Glomerular endothelial cell (primary cell): ENCODE measurements at regions not wholly inside any gene's neighbourhood (a gene's known extent, or its start where the extent isn't known, plus 50 kb on each side); places are given as distances from the start of the nearest gene placed in this dataset.
"Not testable (repeated sequence)": the region's sequence is repeated elsewhere in the genome, so short reads cannot be mapped to it uniquely, and the experiment has no call there.

Source experiments
- DNase-seq: peaks from one replicate; pipeline ENCODE4 v3.0.0-alpha.2; 2011; ENCODE audit warnings: low read depth, low spot score; ENCODE audit errors: extremely low read depth

DNA sequence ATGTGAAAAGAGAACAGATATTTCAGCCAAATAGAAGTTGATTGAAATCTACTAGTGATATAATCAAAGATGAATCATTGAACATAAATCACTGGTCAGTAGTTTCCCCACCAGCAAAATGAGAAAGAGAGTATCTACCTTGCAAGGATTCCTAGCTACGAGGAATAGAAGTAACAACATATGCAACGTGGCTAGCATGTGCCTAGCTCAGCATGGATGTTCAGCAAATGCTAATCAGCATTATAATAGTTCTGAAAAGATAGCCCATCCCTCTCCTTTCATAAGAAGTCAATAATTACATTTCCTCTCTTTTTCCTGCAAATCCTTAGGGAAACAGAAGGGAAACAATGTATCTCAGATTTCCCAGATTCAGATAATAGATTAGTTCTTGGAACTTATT is 417.2 kb downstream of the SATB2 start:
- DNase-seq, result no peak

DNA sequence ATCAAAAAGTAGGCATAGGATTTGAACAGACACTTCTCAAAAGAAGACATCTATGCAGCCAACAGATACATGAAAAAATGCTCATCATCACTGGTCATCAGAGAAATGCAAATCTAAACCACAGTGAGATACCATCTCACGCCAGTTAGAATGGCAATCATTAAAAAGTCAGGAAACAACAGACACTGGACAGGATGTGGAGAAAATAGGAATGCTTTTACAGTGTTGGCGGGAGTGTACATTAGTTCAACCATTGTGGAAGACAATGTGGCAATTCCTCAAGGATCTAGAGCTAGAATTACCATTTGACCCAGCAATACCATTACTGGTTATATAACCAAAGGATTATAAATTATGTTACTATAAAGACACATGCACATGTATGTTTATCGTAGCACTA is 424.0 kb downstream of the SATB2 start:
- DNase-seq, result not testable (repeated sequence)

DNA sequence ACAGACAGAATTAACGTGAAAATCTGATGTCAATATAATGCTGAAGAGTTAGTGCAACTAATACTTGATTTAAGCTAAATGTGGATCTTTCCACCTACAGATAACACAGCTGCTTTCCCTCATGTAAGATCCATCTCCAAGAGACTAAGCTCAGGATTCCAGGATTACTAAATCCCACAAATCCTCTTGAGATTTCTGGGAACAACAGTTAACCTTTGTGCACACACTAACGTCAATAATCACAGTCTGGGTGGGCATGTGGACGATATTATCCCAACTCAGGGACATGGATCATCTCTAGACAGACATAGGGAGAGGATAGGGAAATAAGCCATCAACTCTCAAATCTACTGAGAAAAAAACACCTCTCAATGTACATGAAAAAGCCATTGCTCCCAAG is 432.6 kb downstream of the SATB2 start:
- DNase-seq, result no peak

DNA sequence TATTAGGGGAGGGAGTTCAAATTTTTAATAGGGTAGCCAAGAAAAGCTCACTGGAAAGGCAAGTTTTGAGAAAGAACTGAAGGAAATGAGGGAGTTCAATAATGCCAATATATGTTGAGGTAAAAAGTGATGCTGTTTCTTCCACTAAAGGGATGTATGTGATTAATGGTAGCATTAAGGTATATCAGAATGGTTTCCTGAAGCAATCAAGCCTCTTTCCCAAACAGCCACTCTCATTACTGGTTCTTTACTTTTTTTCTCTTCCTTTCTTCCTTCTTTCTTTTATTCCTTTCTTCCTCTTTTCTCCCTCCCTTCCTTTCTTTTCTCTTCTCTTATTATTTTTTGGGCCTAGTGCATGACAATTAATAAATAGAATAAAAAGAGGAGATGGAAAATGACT is 433.5 kb downstream of the SATB2 start:
- no peak for DNase-seq

DNA sequence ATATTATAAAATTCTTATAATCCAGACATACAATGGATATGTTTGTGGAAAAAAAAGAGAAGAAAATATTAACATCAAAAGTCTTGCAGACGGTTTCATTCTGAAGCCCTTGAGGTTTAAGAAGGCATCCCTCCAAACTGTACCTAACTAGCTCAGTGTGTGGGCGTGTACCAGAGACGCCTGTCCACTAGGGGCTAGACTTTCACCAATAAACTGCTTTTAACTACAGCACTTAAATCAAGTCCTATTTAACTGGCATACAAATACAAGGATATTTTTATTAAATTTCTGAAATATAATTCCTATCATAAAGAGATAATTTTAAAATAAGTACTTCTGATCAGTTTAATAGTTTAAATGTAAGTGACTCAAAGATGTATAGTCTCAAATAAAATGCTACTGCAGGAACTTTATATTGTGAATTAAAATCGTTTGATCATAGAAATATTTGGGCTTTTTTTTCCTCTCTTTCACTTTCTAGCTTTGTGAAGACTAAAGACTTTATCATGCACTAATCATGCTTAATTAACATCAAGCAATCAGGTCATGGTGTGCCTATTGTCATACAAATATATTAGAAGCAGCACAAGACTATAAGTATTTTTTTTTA is 437.7 kb downstream of the SATB2 start:
- DNase-seq, result no peak

DNA sequence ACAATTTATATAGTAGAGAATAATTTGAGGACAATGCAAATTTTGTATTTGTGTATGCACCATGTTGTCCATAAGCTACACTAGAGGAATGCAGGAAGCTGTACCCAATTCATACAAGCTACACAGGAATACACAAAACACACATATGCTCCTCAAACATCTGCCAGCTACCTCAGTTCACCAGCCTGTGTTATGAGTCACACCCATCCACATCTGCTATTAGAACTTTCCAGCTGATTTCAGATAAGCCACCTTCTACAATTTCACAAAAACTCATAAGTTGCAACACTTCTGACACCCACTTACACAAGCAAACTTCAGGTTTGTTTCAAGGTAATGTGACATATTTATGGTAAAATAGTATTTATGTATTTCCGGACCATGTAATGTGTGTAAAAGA is 438.9 kb downstream of the SATB2 start:
- no peak for DNase-seq

DNA sequence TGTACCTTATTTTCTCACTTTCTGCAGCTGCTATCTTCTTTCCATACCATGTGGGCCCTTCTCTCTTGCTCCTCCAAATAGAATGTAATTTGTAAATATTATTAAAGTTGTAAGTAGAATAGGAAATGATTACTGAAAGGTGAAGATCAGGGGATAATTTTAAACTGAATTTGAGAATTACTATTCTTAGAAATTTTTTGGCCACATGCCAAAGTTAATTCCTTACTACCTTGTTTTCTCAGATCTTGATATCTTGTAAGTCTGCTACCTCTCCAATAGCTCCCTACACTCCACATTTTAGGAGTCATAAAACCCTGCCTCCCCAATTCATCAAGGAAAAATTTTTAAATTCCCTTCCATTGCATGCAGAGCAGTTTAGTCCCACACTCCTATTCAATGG is 442.7 kb downstream of the SATB2 start:
- DNase-seq, result no peak

DNA sequence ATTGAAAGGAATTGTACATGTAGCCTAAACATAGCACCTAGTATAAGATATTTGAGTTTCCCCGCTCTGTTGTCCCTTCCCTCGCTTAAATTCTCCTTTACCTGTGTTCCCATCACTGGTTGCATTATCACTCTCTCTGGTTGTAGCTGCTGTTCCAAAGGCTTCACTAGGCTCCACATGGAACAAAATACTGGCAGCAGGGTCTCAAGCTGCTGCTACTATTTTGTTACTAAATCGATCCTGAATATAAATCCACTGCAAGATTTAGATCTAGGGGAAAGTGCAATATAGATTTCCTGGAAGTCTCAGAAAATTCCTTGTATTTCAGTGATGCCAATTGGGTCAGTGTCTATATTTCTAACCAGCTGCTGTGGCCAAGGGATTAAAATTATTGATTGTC is 443.5 kb downstream of the SATB2 start:
- DNase-seq, result no peak

DNA sequence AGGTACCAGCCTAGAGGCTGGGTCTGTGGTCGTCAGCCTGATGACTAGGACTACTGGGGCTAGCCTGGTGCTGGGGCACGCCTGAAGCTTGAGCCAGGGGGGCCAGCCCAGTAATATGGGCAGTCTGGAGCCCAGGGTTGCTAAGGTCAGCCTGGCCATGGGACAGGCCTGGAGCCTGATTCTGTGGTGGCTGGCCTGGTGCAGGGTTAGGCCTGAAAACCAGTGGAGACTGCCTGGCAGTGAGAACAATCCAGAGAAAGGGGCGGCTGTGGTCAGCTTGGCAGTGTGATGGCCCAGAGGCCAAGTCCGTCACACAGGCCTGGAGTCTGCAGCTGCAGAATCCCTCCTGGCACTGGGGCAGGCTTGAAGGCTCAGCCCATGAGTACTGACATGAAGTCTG is 445.8 kb downstream of the SATB2 start:
- DNase-seq, result no peak

DNA sequence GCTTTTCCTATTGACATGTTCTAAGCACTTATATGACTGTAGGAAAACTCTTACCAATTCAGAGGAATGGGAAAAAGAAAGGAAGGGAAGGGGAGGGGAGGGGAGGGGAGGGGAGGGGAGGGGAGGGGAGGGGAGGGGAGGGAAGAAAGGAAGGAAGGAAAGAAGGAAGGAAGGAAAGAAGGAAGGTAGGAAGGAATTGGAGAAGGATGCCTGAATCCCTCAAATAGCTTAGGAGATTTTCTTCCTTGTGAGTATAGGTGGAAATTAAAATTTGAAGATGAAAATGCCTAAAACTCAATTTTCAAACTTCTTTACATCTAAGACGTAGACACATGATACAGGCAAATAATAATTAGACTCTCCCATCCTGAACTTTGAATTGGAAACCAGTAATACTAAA is 463.1 kb downstream of the SATB2 start:
- no peak for DNase-seq

DNA sequence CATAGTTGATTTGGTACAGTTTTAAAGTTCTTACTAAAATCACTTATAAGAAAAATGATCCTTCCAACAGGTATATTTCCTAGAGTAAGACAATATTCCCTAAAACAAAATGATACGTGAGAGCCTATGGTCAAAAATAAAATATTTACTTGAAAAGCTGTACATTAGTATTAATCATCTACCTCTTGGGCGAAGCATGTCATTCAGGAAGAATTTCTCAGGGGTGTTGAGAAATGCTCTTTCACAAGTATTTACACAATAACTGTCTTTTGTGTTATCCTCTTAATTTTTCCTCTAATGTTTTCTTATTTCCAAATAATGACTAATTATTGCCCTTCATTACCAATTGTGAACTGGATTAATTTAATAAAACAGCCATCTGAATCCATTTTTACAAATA is 466.3 kb downstream of the SATB2 start:
- DNase-seq, result no peak

DNA sequence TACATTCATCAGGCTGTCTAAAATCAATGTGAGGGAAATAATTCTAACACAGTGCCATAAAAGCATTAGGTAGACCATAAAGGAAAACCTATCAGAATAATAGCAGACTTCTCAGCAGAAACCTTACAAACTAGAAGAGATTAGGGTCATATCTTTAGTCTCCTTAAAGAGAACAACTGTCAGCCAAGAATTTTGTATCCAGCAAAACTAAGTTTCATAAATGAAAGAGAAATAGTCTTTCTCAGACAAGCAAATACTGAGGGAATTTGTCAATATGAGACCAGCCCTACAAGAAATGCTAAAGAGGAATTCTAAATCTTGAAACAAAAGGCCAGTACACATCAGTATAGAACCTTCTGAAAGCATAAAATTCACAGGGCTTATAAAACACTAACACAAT is 482.0 kb downstream of the SATB2 start:
- DNase-seq, result no peak

DNA sequence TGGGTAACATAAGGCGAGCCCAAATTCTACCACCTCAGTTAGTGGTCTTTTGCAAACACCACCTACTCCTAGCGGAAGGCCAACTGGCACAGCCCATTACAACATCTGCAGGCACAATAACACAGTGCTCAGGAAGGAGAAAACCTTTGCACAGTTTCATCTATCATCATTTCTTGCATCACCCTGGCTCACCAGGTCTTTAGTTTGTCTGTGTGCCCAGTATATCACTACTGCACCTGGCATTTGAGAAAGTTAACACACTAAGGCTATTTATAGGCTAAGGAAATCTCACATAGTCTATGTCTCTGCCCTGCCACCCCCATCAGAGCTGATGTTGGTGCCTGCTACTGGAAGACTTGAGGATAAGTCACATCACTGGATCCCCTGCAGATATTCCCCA is 484.0 kb downstream of the SATB2 start:
- DNase-seq, result no peak

DNA sequence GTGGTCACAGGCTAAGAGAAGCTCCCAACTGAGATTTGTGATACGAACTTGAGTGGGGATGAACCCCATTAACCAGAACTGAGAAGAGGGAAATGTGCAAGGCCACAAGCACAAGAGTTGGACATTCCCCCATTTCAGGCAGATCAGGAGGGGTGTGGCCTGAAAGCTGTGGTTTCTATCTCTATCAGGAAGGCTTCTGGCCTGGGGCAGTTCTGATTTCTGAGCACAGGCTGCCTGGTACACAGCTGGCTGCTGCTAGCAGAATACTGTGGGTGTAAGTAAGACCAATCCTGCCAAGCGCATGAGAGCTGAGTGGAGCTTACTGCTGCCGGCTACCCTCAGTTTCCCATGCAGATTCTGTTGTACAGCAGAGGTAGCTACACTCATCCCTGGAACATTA is 484.6 kb downstream of the SATB2 start:
- no peak for DNase-seq

DNA sequence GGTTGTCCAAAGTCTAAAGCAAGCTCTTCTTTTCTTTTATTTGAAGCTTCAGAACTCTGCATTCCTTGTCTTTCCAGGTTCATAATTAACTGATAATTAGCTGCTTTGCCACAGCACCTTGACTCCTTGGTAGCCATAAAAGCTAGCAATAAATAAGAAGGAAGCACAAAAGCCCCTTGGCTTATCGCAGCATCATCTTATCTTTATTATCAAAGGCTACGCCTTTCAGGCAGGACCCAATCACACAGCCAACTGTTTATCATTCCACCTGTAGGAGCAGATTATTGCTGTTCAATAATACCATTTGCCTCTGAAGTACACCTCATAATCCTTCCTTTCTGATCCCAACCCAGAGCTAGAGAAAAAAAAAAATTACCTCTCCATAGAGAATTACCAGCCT is 489.2 kb downstream of the SATB2 start:
- DNase-seq, result no peak

DNA sequence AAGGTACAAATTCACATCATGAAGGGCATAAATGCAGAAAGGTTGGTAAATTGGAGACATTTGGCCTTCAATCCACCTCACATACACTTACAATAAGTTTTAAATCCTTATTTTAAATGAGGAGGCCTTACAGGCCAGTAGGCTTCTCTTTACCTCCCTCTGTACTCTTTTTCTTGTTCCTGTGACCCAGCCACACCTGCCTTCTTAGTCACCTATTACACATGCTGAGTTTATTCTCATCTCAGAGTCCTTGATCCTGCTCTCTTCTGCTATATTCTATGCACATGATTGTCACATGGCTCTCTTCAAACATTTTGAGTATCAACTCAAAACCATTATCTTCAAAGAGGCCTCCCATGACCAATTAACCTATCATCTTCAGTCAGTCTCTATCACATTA is 491.5 kb downstream of the SATB2 start:
- DNase-seq, result no peak

DNA sequence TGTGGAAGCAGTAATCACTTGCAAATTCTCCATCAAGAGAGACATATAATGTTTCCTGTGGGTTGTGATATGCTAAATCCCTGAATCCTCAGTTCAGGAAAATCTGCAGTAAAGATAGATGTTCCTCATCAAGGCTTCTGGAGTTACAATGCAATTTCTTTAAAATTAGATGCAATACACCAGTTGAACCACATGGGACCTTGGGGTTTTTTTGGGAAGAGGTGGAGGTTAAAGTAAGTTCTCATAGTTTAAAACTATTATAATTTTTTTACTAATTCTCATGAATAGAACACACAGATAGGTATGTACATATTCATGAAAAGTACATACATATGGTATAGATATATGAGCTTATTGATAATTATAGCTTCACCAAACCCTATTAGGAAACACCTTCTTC is 496.2 kb downstream of the SATB2 start:
- no peak for DNase-seq

DNA sequence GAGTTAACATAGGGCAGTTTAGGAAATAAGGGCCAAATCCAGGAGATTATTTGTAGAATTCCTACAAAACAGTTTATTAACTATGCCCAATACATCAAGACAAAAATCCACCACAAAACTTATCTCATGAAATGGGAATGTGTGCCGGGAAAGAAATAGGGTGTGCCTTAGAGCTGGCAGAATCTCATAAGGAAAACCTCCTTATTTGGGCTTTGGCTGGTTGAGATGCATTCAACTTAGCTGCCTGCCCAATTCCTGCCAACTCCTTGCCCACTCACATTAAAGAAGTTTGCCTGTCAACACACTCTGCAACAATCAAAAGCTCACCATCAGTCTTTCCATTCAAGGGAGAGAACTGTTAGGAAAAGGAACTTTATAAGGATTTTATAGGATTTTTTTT is 500.6 kb downstream of the SATB2 start:
- DNase-seq, result no peak

DNA sequence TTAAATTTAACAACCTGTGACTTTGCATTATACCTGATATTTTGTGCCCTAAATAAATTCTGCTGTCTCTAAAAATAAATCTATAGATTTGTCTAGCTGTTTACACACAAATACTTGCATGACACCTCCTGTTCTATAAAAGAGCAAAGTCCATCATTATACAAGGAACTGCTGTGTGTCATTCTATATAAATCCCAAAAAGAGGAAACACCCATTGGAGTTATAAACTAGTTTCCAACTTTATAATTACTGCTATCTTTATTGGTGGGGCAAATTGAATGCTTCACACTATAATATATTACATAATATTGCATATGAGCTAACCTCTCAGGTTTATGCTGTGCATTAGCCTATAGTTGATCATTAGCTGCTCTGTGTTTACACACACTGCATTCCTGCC is 504.4 kb downstream of the SATB2 start:
- no peak for DNase-seq

DNA sequence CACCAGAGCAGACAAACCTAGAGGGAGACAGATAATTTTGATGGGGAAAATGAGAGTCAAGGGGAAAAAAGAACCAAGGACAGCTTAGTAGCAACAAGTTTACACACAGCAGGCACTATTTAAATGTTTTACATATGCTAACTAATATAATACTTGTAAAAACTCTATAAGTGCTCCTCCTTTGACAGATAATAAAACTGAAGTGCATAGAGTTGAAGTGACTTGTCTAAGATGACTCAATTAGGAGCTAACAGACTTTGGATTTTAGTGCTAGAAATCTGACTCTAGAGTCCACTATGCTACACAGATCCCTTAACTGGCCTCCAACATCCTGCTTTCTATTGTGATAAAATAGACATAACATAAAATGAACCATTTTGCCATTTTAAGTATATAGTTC is 506.9 kb downstream of the SATB2 start:
- no peak for DNase-seq

DNA sequence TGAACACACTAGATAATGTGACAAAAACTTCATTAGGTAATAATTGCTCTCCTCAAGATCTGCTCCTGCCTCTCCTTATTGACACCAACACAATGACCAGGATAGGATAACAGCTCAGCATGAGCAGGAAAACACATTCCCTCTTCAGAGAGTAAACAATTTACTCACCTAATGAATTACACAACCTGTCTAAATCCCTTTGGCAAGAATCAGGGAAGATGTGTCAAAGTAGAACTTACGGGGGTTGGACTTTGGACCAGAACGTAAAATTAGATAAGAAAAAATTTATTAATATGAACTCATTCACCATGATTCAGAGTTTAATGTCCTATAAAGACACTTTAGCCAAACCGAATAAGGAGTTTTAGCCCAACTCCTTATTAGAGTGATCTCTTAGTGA is 512.2 kb downstream of the SATB2 start:
- no peak for DNase-seq

DNA sequence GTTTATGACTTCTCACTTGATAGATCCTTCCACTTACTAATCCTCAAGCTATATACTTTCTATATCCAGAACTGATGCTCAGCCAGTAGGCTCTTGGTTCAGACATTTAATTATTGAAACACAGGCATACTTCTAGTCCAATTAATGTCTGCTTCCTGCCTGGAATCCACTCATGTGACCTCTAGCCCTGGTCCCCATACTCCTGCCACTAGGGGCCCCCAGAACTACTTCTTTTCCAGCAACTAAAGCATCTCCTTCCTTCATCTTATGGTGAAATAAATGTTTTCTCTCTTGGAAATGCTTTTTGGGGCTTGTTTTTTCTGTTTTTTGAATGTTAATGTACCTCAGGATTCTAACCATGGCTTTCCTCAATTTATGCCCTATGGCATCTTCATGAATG is 527.6 kb downstream of the SATB2 start:
- DNase-seq, result no peak

DNA sequence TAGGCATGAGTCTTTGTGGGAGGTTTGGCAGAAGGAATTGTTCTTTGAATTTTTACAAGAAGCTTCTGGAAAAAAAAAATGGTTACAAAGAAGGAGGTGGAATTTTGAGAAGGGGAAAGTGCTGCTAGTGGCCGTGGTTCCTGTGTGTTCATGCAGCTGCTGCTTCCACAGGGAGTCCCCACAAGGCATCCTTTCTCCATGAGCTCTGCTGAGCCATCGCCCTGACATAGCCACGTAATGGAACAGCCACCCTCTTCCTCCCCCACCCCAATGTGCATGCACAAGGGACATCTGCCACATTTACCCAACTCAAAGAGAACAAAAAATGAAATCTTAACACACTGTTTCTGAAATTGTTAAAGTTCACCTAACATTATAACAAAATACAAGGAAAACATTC is 529.7 kb downstream of the SATB2 start:
- no peak for DNase-seq
